GM04504 (cell line): ENCODE measurements at regions not wholly inside any gene's neighbourhood (a gene's known extent, or its start where the extent isn't known, plus 50 kb on each side); places are given as distances from the start of the nearest gene placed in this dataset.

Experiments
- DNase-seq: peaks from one replicate; pipeline ENCODE4 v3.0.0-alpha.2; 2012; ENCODE audit warnings: low read depth

DNA sequence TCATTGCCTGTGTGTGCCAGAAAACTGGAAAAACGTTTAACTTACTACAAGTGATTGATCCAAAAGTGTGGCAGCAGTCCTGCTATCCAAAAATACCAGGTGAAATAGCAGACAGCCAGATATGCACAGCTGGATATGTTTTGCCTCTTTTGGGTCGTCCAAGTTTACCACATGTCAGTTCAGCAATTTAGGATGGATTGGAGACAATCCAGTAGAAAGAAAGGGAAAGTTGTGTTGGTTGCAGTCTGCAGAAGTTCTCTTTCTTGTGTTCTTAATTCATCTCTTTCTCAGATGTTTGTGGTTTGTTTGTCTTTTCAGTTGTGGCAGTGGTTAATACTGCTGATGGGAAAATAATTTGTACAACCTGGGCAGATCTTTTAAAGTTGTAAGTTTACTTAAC is 645.0 kb downstream of the PTPRC start:
- DNase-seq: no peak

DNA sequence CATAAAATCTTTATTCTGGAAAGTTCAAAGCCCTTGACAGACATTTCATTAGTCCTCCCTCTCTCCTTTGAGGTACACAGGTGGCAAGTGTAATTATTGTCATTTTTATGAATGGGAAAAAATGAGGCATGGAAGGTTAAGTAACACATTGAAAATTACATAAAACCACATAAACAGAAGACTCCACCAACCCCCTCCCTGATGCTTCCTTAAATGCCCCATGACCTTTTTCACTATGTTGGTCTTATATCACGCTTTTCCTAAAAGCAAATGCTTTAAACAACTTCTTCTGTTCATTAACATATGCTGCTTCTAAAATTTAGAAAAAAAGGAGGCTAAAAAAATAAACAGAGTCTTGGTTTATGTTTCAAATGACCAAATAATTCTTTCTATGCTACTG is 648.4 kb downstream of the PTPRC start:
- DNase-seq: no peak

DNA sequence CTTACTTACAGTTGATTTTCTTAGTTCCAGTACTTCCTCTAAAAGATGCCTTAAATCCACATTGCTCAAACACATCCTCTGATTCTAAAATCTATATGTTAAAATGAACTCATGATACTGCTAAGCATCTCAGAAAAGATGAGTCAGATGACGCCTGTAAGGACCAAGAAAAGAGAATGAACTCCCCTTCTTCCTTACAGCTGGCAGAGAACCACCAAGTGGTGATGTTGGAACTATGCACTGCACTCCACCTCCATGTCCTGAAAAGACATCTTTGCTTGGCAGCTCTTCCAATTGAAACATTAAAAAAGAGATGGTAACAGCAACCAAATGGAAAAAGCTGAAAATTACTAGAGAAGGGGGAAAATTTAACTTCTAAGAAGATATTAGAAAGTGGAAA is 648.8 kb downstream of the PTPRC start:
- DNase-seq: no peak

DNA sequence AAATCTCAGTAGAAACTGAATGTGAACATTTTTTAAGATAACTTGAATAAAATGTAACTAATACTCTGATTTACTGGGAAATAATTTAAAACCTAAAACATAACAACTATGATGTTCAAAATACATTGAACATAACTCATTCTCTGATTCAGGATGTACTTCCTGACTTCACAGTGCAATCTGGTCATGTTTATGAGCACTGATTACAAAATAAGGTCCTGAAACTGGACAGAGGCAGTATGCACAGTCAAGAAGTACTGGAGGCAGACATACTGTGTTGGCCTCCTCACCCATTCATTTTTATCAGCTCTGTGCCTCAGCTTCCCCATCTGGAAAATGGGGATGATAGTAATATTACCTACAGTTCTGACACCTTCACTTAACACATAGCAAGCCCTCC is 651.3 kb downstream of the PTPRC start:
- no peak for DNase-seq

DNA sequence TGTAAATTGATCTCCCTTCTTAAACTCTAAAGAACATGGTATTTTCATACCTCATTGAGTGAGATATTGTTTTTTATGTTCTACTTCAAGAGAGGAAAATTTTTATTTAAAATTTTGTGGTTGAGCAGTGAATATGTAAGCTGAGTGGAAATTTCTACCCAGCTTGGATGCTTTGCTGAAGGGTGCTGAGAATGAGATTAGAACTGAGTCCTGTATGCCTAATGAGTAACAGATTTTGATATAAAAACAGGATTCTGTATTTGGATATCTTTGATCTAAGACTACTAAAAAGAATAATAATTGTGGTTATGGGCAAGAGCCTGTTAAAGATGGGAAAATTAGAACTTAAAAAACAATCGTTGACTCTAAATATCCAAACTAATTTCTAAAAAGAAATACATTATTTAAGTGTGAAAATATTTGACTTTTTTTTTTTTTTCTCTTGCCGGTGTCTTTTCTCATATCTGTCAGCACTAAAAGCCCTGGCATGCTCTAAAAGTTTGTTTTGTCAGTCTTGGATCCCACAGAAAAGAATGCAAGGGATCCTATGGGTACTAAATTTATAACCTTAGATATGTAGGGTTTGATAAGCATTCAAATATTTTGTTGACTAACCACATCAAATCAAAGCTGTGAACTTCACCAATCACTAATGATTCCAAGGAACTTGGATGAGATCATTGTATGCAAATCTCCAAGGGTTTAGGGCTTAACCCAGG is 652.3 kb downstream of the PTPRC start:
- no peak for DNase-seq

DNA sequence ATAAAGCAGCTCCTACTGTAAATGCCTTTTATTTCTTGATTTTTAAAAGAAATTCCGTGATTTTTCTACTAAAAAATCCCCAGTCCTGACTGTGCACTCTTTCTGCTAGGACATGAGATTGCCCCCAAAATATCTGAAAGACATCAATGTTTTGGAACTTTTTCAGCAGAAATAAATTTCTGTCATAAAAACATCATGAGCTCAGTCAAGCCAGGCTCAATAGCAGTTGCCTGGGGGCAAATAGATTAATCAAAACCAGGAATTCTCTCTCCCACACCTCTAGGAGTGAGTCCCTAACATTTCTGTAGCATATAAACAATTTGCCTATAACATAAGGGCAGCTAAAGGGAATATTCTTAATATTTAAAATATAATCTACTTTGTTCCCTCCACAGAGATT is 654.1 kb downstream of the PTPRC start:
- no peak for DNase-seq

DNA sequence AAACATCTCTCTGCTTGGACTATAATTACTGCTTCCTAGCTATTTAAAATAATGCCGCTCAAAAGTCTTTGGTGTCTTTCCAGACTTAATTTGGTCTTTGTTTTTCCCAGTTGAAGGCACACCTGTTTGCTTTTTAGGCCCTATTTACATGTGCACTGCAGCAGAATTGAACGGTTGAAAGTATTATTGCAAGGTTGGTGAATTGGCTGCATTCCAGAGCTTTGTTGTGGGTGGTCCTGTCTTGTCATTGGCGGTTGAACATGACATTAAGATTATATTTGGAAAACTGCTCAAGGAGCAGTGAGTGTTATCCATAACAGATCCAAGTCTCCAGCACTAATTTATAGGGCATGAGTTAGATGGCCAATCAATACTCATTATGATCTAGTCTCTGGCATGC is 656.3 kb downstream of the PTPRC start:
- no peak for DNase-seq

DNA sequence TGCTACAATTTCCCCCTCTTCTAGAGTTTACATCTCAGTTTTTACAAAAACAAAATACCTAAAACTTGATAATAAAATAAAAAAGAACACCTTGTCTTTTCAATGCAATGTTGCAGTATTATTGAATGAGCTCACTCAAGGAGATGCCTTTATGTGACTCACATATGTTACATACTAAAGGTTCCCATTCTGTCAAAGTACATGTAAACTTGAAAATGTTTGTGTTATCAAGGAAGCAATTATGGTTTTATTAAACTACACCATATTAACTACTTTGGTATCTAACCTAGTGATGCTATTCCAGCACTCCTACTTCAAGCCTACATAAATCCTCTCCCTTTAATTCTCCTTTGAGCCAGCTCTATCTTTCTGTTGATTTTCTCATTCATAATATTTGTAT is 658.3 kb downstream of the PTPRC start:
- DNase-seq: no peak

DNA sequence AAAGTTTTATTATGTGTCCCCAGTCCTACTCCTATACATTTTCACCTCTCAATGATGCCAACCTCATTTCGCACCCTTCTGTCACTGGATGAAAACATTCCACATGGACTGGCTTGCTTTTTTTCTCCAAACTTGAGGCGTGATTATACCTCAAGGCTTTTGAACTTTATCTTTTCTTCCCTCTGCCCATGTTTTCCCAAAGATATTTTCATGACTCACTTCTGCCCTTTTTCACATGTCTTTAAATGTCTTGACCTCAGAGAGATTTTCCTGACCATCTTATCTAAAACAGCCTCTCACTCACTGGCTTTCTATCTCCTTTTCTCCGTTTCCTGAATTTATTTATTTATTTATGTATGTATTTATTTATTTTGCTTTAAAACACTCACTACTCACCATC is 659.0 kb downstream of the PTPRC start:
- no peak for DNase-seq

DNA sequence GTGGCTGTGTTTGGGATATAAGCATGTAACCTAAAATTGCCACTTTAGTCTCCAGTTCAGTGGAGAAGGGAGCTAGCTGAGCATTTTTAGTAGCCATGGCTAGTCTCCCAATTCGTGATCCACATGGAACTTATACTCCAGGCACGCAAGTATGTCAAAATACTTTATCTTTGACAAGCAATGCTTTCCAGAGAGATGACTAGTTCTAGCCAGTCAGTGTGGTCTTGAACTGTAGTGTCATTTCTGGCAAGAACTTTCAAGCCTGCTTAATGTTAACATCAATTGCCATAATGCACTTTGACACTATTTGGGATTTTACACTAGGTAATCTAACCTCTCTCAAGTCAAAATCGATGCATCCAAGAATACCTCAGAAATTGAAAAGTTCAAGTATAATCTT is 660.0 kb downstream of the PTPRC start:
- DNase-seq: no peak

DNA sequence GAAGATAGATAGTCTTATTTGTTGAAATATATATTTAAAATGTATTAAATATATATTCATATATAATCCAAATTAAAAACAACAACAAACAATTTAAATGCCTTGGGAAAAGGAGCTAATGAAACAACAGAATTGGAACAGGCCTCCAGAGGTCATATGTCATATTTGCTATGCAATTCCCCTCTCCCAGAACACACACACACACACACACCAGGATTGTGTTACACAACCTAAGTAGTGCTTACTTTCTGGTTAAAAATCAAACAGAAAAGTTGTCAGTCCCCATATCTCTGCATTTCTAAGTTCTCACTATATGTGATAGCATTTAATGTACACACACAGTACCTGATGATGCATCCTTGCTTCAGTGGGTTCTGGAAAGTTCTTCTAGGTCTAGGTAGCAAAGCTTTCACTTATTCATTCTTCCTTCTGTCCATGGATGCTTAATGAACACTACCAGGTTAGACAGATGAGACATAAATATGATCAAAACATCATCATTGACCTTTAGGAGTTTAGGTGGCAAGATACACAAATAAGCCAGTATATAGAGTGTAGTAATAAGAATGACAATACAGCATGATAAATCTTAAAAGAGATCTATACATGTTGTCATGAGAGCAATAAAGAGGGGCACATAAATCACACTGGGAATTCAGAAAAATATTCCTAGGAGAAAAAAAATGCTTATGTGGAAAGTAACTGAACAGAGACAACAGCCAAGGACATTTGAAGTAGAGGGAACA is 662.8 kb downstream of the PTPRC start:
- DNase-seq: no peak

DNA sequence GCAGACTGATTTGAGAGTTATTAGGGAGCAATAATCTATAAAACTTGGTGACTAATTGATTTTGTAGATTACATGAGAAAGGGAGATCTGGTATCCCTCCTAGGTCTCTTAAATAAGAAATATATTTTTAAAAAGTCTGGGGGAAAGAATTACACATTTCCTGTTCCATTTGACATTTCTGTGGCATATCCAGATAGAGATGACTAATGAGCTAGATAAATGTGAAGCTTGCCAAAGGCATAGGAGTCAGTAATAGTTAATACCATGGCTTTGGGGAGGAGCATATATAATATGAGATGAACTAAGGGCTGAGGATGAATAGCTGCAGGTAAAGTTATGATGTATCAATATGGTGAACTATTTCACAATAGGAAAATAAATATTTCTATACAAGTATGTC is 663.7 kb downstream of the PTPRC start:
- DNase-seq: no peak

DNA sequence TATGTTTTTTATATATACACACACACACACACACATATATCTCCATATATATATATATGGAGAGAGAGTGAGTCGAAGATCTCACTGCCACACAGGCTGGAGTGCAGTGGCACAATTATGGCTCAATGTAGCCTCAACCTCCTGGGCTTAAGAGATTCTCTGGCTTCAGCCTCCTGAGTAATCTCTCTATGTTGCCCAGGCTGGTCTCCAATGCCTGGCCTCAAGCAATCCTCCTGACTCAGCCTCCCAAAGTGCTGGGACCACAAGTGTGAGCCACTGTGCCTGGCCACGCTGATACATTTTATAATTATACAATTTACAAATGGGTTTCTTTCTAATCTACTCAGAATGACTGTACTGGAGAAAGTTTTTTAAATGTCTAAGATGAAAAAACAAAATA is 664.2 kb downstream of the PTPRC start:
- no peak for DNase-seq

DNA sequence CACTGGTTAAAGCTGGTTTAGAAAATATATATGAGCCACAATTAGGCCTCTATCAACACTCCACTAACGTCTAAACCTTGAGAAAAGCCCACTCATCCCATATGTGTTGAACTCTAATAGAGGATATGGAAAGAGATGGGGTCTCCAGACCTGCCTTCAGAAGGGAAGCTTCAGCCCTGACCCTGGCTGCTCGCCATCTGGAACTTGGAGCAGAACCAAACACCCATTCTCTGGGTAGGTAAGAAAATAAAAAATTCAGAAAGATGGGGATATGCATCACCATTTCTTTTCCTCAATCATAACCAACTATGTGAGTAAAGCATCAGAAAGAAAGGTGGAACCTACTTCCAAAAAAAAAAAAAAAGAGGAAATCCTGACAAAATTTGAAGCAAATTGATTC is 666.2 kb downstream of the PTPRC start:
- DNase-seq: no peak

DNA sequence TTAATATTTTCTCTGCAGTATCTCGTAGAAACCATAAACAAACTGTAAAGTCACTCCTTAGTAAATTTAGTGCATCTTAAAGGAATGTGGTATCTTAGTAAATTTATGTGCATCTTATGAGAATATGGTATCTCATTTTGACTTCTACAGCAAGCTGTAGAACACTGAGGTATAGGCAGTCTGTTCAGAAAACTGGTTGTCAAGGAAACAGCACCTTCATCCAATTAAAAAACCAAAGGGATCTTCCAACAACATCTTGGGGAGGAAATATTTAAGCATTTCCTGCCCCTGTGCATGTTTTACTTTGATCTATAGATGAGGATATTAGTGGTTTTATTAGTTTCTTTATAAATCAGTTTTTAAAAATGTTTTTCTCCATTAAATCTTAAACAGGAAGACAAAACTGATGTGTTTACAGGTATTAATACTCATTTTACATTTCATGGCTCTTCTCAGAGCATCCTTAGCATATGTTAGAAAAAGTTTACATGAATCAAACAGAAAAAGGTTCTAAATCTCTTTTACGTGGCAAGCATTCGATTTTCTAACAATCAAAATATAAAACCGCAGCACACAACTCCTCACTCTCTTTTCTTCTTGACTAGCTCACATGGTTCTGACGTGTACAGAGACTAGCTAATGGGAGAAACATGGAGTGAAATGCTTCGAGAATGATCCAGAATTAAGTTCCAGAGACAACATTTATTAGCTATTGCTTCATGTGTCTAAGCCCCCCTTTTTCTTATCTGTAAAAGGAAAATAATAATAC is 668.8 kb downstream of the PTPRC start:
- DNase-seq: no peak

DNA sequence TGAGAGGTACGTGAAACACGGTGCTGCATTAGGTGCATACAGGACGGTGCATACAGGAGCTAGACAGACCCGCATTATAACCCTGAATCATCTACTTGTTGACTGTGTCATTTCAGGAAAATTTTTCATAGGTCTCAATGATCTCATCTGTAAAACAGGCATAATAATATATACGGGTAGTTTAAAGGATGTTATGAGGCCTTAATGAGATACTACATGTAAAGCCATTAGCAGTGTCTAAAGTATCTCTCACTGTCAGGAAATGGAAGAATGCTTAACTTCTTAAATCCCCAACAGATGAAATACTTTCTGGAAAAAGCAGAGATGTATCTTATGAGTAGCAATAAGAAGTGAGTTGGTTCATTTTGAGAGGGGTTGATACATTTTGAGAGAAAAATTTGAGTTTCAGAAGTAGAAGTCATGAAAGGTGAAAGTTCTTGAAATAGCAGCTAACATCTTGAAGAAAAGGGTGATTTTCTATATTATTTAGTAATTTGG is 669.6 kb downstream of the PTPRC start:
- DNase-seq: no peak

DNA sequence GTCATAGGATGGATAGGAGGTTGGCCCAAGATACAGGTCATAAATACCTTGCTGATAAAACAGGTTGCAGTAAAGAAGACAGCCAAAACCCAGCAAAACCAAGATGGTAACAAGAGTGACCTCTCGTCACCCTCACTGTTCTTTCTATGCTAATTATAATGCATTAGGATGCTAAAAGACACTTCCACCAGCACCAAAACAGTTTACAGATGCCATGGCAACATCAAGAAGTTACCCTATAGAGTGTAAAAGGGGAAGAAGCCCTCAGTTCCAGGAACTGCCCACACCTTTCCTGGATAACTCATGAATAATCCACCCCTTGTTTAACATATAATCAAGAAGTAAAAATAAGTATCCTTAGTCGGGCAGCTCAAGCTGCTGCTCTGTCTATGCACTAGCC is 671.9 kb downstream of the PTPRC start:
- no peak for DNase-seq

DNA sequence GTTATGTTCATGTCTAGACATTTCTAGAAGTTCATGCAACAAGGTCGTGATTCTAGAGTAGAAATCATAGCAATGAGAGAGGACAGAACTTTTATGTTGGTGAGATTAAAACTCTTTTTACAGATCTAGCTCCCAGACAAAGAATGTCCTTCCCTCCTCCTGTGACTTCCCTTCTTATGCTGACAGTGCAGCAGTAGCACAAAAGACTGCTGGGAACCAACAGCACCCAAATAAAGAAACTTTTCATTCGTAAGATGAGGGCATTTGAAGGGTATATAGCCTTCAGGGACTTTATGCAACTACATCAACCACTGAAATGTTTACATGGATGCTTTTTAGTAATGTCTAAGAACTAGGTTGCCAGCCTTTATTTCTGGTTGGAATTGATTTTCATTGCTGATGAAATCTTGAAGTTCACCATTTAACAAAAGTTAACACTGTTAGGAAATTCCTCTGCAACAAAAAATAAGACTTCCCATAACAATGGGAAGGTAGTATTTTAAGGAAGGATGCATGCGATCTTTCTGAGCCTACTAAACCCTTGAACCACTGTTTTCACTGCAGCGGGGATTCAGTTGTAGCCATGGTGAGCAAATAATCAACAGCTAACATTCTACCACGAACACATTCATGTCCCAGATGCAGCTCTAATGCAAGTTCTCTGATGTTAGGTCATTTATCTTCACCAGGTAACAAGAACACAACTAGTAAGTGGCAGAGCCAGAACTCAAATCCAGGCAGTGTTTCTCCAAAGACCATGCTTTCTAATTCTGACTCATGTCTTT is 672.8 kb downstream of the PTPRC start:
- no peak for DNase-seq

DNA sequence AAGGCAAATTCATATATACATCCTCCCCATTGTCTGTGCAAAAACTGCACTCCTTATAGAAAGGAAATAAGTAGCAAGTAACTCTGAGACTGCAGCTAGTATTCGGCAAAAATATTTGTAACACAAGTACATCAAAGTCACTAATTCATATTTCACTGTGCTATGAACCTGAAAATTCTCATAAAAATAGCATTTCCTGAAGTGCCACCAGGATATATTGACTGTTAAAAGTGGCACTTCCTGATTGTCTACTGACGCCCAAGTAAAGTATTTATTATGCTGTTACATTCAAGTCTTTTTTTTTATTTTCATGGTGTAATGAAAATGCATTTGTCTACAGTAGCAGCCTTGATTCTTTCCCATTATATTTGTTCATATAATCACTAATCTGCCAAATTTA is 673.8 kb downstream of the PTPRC start:
- DNase-seq: no peak

DNA sequence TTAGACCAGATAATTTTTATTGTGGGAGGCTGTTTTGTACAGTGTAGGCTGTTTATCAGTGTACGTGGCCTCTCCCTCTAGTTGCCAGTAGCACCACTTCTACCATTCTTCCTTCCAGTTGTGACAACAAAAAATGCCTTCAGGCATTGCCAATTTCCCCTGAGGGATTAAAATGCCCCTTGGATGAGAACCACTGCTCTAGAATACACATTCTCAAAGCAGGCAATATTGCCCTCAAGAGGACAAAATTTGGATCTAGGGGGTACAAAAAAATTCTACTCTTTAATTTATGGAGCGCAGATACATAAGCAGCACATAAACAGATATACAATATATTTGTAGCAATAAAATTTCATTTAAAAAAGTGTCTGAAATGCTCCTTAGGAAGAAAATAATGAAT is 674.6 kb downstream of the PTPRC start:
- DNase-seq: no peak

DNA sequence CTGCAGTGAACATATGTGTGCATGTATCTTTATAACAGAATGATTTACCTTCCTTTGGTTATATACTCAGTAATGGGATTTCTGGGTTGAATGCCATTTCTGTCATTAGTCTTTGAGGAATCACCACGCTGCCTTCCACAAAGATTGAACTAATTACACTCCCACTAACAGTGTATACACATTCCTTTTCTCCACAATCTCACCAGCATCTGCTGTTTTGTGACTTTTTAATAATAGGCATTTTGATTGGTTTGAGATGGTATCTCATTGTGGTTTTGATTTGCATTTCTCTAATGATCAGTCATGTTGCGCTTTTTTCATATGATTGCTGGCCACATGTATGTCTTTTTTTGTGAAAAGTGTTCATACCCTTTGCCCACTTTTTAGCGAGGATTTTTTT is 680.5 kb downstream of the PTPRC start:
- no peak for DNase-seq

DNA sequence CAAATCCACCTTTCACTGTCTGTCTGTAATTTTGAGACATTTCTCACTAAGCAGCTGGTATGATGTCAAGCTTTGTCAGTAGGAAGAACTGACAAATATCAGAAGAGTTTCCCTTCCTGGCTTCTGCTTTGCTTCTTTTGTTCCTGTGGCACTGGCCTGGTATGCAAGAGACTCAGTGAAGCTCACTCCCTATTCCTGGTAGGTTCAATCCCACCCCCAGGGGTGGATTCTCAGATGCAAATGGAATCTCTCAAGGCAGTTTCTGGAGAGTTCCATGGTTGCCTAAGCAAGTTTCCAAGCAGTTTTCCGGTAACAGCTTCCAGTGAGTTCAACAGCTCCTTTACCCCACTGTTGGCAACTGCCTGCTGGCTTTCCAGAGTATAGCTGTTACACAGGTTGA is 683.4 kb downstream of the PTPRC start:
- DNase-seq: no peak
